GM12873 (cell line): ENCODE measurements at regions not wholly inside any gene's neighbourhood (a gene's known extent, or its start where the extent isn't known, plus 50 kb on each side); places are given as distances from the start of the nearest gene placed in this dataset.

ENCODE experiments used
- CTCF ChIP-seq: IDR thresholded peaks from 2 replicates; pipeline ENCODE4 v1.5.1; 2012; ENCODE audit warnings: low read depth, mild to moderate bottlenecking, moderate library complexity, low read length, control low read depth; ENCODE audit not compliant: insufficient read depth; ENCODE audit errors: missing control alignments

- no peak for TF ChIP-seq CTCF
These were observed 319.2 kb upstream of the SPAG17 start for GRCh38 chr1:118504221-118504644.

GRCh38 chr1:118503752-118504151, 318.7 kb upstream of the SPAG17 start:
- no peak for TF ChIP-seq CTCF

GRCh38 chr1:118494998-118495397, 310.0 kb upstream of the SPAG17 start:
- TF ChIP-seq CTCF, result no peak

GRCh38 chr1:118488787-118489186, 303.8 kb upstream of the SPAG17 start:
- no peak for TF ChIP-seq CTCF

GRCh38 chr1:118487932-118488331, 302.9 kb upstream of the SPAG17 start:
- no peak for TF ChIP-seq CTCF

GRCh38 chr1:118487091-118487490, 302.1 kb upstream of the SPAG17 start:
- TF ChIP-seq CTCF, result no peak

- no peak for TF ChIP-seq CTCF
These were observed 301.2 kb upstream of the SPAG17 start for GRCh38 chr1:118486199-118486598.
